Gastrocnemius medialis (tissue), 4 donors: ENCODE measurements at regions not wholly inside any gene's neighbourhood (a gene's known extent, or its start where the extent isn't known, plus 50 kb on each side); places are given as distances from the start of the nearest gene placed in this dataset.

ENCODE experiments used
- ATAC-seq, 2 donors: fragments of 150-250 bp; one replicate each; pipeline ENCODE4 v1.9.1; 2016
- DNase-seq, 2 donors: peaks; one replicate each; pipeline ENCODE4 v3.0.0-alpha.2; 2019
- H3K27ac ChIP-seq, 4 donors: fragments of 200-600 bp; sonication (generic); 1 replicate in 1 of 4; 2 replicates in 3 of 4; pipeline ENCODE4 v1.5.1; 2016 to 2018; ENCODE audit warnings: mild to moderate bottlenecking in 2 of 4, moderate library complexity in 1 of 4
- H3K27me3 ChIP-seq, 3 donors: fragments of 200-600 bp; sonication (generic) in 2 of 3; 1 replicate in 1 of 3; 2 replicates in 2 of 3; pipeline versions ENCODE4 v1.5.1 to v1.6.0; 2016 to 2019; ENCODE audit warnings: mild to moderate bottlenecking in 1 of 3, moderate library complexity in 1 of 3
- H3K36me3 ChIP-seq, 2 donors: fragments of 200-600 bp; sonication (generic) in 1 of 2; one replicate each; pipeline ENCODE4 v1.5.1; 2017 to 2018
- H3K4me1 ChIP-seq, 2 donors: fragments of 200-600 bp; sonication (generic) in 1 of 2; one replicate each; pipeline ENCODE4 v1.5.1; 2016 to 2017; ENCODE audit warnings: mild to moderate bottlenecking in 2 of 2
- H3K4me3 ChIP-seq, 4 donors: fragments of 200-600 bp; sonication (generic) in 3 of 4; 1 replicate in 1 of 4; 2 replicates in 3 of 4; pipeline ENCODE4 v1.5.1; 2016 to 2019; ENCODE audit warnings: mild to moderate bottlenecking in 2 of 4
- H3K9me3 ChIP-seq, 3 donors: fragments of 200-600 bp; sonication (generic) in 2 of 3; 1 replicate in 1 of 3; 2 replicates in 2 of 3; pipeline ENCODE4 v1.5.1; 2016 to 2019
- POLR2A ChIP-seq, 2 donors: fragments of 450-650 bp; IDR thresholded peaks; one replicate each; pipeline ENCODE4 v1.6.1; 2017; ENCODE audit warnings: antibody characterized with exemption in 2 of 2, mild to moderate bottlenecking in 2 of 2, moderate library complexity in 2 of 2
- in situ Hi-C, 4 donors: fragments of 200-750 bp; cut with MboI; loops; one replicate each; pipeline versions ENCODE4 v1.15.0 to v1.8.0; 2017; ENCODE audit warnings: low sequenced_read_pairs in 4 of 4
- intact Hi-C: fragments of 100-400 bp; cut with DNase I; formaldehyde crosslinking; loops from one replicate; pipeline ENCODE4 v1.15.1; 2023; ENCODE audit warnings: low total_unique reads
- TF ChIP-seq, protein P1 (sequence below), 5 experiments: fragments of 450-650 bp in 3 of 5; fragments of 200-600 bp in 2 of 5; sonication (generic) in 2 of 5; IDR thresholded peaks in 4 of 5; conservative IDR thresholded peaks in 1 of 5; 1 replicate in 4 of 5; 2 replicates in 1 of 5; pipeline ENCODE4 v1.5.1; 2016 to 2019; ENCODE audit warnings: antibody characterized with exemption in 5 of 5, mild to moderate bottlenecking in 3 of 5, moderate library complexity in 3 of 5

GRCh38 chr7:26549281-26549944 lies 257.8 kb downstream of the SNX10 start:
- H3K9me3 ChIP-seq: no peaks in the 10 kb centered on the region
- H3K27me3 ChIP-seq: peaks cover 0 to 7% (median 0%) of the 10 kb centered on the region in 3 donors
- TF ChIP-seq POLR2A (IDR thresholded peaks at IDR 0.05): no peak
- TF ChIP-seq, protein P1, sequence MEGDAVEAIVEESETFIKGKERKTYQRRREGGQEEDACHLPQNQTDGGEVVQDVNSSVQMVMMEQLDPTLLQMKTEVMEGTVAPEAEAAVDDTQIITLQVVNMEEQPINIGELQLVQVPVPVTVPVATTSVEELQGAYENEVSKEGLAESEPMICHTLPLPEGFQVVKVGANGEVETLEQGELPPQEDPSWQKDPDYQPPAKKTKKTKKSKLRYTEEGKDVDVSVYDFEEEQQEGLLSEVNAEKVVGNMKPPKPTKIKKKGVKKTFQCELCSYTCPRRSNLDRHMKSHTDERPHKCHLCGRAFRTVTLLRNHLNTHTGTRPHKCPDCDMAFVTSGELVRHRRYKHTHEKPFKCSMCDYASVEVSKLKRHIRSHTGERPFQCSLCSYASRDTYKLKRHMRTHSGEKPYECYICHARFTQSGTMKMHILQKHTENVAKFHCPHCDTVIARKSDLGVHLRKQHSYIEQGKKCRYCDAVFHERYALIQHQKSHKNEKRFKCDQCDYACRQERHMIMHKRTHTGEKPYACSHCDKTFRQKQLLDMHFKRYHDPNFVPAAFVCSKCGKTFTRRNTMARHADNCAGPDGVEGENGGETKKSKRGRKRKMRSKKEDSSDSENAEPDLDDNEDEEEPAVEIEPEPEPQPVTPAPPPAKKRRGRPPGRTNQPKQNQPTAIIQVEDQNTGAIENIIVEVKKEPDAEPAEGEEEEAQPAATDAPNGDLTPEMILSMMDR (IDR thresholded peaks at IDR 0.05 in 4 of 5, conservative IDR thresholded peaks at IDR 0.05 in 1 of 5): no peak
- peak in 1 of 2 donors; percentile 11 for ATAC-seq
- intact Hi-C loops (no loop called here), in situ Hi-C loops (no loop called here)
- DNase-seq: no peak
- H3K4me1 ChIP-seq: no peaks in the 10 kb centered on the region
- no peaks in the 10 kb centered on the region for H3K36me3 ChIP-seq
- no peak overlapping the region for H3K4me3 ChIP-seq
- H3K27ac ChIP-seq: no peak overlapping the region

DNA sequence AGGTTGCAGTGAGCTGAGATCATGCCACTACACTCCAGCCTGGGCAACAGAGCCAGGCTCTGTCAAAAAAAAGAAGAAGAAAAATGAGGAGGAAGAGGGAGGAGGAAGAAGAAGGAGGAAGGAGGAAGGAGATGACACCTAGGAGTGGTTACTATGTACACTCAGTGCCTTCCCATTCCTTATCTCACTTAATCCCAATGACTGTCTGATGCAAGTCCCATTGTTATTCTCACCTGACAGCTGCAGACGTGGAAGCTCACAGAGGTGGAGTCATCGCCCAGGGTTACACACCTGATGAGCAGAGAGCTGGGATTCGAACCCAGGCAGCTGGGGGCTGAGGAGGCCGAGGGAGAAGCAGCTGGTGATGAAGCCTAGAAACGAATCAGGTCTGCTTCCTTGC lies 258.8 kb downstream of the SNX10 start:
- Histone ChIP-seq H3K4me1 (no peaks in the 10 kb centered on the region), H3K36me3 (no peaks in the 10 kb centered on the region), H3K9me3 (no peaks in the 10 kb centered on the region), H3K4me3 (no peak overlapping the region), H3K27me3 (peaks cover 0 to 4% (median 0%) of the 10 kb centered on the region in 3 donors), H3K27ac (no peak overlapping the region)
- DNase-seq (no peak), ATAC-seq (no peak)
- intact Hi-C loops: no loop called here
- in situ Hi-C loops: no loop called here
- TF ChIP-seq POLR2A (IDR thresholded peaks at IDR 0.05): no peak
- TF ChIP-seq, protein P1 (IDR thresholded peaks at IDR 0.05 in 4 of 5, conservative IDR thresholded peaks at IDR 0.05 in 1 of 5): no peak

GRCh38 chr7:26551740-26552139 lies 260.1 kb downstream of the SNX10 start:
- Histone ChIP-seq H3K27me3 (peaks cover 0 to 4% (median 0%) of the 10 kb centered on the region in 3 donors), H3K4me3 (no peak overlapping the region), H3K36me3 (no peaks in the 10 kb centered on the region), H3K4me1 (no peaks in the 10 kb centered on the region), H3K9me3 (no peaks in the 10 kb centered on the region), H3K27ac (no peak overlapping the region)
- DNase-seq: no peak
- TF ChIP-seq POLR2A (IDR thresholded peaks at IDR 0.05): no peak
- TF ChIP-seq, protein P1 (IDR thresholded peaks at IDR 0.05 in 4 of 5, conservative IDR thresholded peaks at IDR 0.05 in 1 of 5): no peak
- intact Hi-C loops: no loop called here
- in situ Hi-C loops: no loop called here
- ATAC-seq: no peak

DNA sequence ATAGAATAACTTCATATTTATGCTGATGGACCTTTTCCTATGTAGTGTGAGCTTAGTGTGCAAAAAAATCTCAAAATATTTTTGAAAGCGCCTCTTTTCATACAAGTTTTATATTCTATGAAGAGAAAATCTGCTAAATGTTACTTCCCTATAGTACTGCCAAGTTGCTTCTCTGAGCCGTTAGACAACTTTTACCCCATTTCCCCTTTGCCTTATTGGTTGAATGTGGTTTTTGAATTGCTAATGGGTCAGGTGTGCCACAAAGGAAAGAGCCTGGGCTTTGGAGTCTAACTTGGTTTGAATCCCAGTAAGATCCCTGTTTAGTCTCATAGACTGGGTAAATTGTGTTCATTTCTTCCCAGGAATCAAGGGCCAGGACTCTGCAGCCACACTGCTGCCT lies 261.5 kb downstream of the SNX10 start:
- TF ChIP-seq POLR2A (IDR thresholded peaks at IDR 0.05): no peak
- TF ChIP-seq, protein P1 (IDR thresholded peaks at IDR 0.05 in 4 of 5, conservative IDR thresholded peaks at IDR 0.05 in 1 of 5): no peak
- DNase-seq: no peak
- Histone ChIP-seq H3K4me1 (no peaks in the 10 kb centered on the region), H3K36me3 (no peaks in the 10 kb centered on the region), H3K27ac (no peak overlapping the region), H3K9me3 (no peaks in the 10 kb centered on the region), H3K27me3 (peaks cover 0 to 4% (median 0%) of the 10 kb centered on the region in 3 donors), H3K4me3 (no peak overlapping the region)
- ATAC-seq: no peak
- in situ Hi-C loops (no loop called here), intact Hi-C loops (no loop called here)

DNA sequence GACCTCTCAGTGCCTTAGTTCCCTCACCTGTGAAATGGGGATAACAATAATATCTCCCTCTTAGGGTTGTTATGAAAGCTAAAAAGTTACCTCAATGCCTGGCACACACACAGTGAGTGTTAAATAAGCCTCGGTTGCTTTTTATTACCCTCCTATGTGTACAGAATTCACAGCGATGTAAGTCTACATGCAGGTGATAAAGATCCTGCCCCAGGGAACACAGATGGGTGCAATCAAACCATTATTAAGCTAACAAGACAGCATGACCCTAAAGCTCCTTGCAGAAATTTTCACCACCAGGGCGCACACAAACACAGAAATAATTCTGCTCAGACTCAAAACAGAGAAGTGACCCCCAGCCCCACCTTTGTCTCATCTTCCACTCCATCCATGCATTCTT lies 261.9 kb downstream of the SNX10 start:
- intact Hi-C loops: no loop called here
- ATAC-seq: no peak
- H3K27me3 ChIP-seq: peaks cover 0 to 4% (median 0%) of the 10 kb centered on the region in 3 donors

More for the DNA sequence above, 261.9 kb downstream of the SNX10 start:
- no peak for TF ChIP-seq POLR2A (IDR thresholded peaks at IDR 0.05)
- TF ChIP-seq, protein P1 (IDR thresholded peaks at IDR 0.05 in 4 of 5, conservative IDR thresholded peaks at IDR 0.05 in 1 of 5): no peak
- Histone ChIP-seq H3K36me3 (no peaks in the 10 kb centered on the region), H3K9me3 (no peaks in the 10 kb centered on the region), H3K4me3 (no peak overlapping the region), H3K27ac (no peak overlapping the region), H3K4me1 (no peaks in the 10 kb centered on the region)
- in situ Hi-C loops: no loop called here
- no peak for DNase-seq
